Cardiac fibroblast (primary cell): ENCODE measurements at regions not wholly inside any gene's neighbourhood (a gene's known extent, or its start where the extent isn't known, plus 50 kb on each side); places are given as distances from the start of the nearest gene placed in this dataset.

Experiments used
- DNase-seq, 2 donors: peaks; one replicate each; pipeline versions ENCODE4 v3.0.0 to v3.0.0-alpha.2; 2010; ENCODE audit warnings: low read depth in 2 of 2
- H3K4me3 ChIP-seq, 2 donors: replicated peaks in 1 of 2; 1 replicate in 1 of 2; 2 replicates in 1 of 2; pipeline ENCODE4 v1.5.1; 2011; ENCODE audit warnings: low read depth in 2 of 2, low read length in 2 of 2, mild to moderate bottlenecking in 2 of 2, moderate library complexity in 1 of 2
- CTCF ChIP-seq: IDR thresholded peaks from one replicate; pipeline ENCODE4 v1.5.1; 2011; ENCODE audit warnings: low read depth, mild to moderate bottlenecking, low read length, inconsistent platforms

DNA sequence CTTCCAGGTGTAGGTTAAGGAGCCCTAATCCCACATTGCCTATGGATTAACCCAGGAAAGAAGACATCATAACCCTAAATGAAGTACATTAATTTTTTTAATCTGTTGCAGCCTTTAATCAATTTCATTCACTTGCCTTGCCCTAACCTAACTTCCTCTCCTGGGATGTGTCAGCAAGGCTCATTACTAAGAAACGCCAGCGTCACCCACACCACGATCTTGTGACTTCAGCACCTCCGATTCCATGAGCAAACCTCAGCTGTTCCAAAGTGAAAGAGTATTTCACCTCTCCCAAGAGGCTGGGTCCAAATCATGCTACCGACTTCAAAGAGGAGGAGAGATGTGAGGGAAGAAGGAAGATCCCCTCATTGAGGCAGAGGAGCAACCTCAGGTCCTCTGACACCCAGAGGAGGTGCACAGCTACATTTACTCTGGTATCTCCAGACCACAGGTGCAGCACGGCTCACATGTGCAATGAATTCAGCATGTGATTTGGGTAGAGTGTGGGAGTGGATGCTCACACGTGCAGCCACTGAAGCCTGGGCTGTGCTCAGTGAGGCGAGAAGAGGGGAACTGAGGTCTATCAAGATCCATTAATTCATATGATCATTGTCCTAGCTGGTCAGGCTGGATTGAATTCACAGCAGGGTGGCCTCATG is 134.1 kb downstream of the SLC30A10 start:
- DNase-seq = no peak
- TF ChIP-seq CTCF = no peak

GRCh38 chr1:219792337-219793021 is 135.9 kb downstream of the SLC30A10 start:
- no peak overlapping the region for H3K4me3 ChIP-seq
- DNase-seq = peak; percentile 50 to 63
- no peak for TF ChIP-seq CTCF

More for the DNA sequence above, 134.1 kb downstream of the SLC30A10 start:
- no peak overlapping the region for H3K4me3 ChIP-seq

DNA sequence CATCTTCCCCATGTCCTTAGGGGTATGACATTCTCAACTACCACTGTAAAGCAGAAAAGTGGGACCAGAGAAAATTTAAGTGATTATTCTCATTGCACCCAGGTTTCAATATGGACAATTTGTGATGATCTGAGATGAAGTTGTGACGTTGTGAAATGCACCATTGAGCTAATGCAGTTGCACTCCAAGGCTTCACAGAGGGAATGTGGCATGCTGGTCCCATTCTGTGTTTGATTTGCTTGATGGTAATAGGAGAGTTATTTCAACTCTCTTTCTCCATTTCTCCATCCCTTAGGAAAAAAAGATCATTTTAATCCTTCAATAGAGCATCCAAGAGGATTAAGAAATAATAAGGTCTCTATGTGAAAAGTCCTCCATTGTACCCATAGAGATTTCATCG is 136.6 kb downstream of the SLC30A10 start:
- H3K4me3 ChIP-seq = no peak overlapping the region
- TF ChIP-seq CTCF = no peak
- no peak for DNase-seq

DNA sequence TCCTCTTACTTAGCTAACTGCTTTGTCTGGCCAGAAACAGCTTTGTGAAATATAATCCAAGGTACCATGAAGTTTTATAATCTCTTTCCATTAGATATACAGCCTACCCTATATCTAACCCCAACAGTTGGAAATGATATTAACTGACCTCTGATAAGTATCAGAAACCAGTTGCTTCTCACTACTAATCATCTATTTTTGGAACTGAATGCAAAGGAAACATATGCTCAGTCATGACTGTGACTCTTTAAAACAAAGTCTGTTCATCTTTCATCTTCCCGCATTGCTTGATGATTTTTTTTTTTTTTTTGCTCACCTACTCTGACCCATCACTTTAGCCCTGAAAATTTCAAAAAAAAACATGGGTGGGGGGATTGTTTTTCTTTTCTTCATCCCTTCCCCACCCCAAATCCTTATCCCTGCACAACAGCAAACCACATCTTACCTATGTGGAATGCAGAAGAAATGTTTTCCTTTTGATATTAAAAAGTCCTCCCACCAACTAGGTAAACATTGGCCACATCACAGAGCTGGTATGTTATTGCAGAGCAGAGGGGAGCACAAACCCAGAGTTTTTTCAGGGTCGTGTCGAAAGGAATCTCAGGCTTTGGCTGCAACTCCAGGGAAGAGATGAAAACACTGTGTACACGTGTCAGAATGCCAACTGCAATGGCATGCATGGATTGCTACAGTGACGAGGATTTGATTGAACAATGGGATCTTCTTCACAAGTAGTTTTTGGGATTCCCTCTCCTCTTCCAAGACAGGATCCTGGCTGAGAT is 137.3 kb downstream of the SLC30A10 start:
- no peak overlapping the region for H3K4me3 ChIP-seq
- no peak for DNase-seq
- TF ChIP-seq CTCF = no peak

DNA sequence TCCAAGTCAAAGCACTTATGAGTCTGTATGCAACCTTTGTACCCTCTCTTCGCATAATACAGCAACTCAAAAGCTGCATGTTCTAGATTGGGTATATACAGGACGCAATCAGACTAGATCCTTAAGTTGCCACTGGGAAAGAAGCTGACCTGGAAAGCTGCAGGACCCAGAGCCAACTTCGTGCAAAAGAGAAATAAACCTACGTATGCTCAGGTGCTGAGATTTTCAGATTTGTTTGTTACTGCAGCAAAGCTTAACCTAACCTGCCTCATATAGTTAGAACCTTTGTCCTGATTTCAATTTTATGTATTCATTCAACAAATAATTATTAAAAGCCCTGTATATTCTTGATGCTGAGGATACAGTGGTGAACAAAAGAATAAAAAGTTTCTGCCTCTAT is 139.7 kb downstream of the SLC30A10 start:
- no peak overlapping the region for H3K4me3 ChIP-seq
- TF ChIP-seq CTCF = no peak

DNA sequence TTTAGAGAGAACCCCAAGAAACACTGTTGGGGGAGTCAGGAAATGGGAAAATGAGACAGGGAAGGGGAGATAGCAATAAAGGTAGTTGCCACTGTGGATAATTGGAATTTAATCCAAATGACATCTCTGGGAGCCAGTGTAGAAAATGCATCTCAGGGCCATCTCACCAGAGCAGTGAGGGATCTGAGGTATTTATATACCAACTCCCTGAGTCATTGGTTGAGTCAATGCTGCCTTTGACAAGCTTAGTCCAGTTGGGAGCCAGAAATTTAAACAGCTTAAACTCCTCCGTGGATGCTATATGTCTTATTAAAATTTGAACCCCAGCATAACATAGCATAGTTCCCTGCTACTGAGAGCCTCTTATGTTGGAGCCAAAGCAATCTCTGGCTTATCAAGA is 140.3 kb downstream of the SLC30A10 start:
- no peak overlapping the region for H3K4me3 ChIP-seq
- peak in 1 of 2 donors; percentile 22 for DNase-seq
- TF ChIP-seq CTCF = no peak

More for the DNA sequence above, 139.7 kb downstream of the SLC30A10 start:
- DNase-seq = no peak
